D721Med (cell line): ENCODE measurements at regions not wholly inside any gene's neighbourhood (a gene's known extent, or its start where the extent isn't known, plus 50 kb on each side); places are given as distances from the start of the nearest gene placed in this dataset.

ENCODE experiments used
- DNase-seq: peaks from one replicate; pipeline ENCODE4 v3.0.0; 2011; ENCODE audit warnings: low spot score; ENCODE audit not compliant: insufficient read length
- FAIRE-seq: peaks from 2 replicates; lab custom pipeline; 2011; peaks lifted over from hg19 to GRCh38; lab: Jason Lieb, UNC
- TF ChIP-seq, protein P1 (sequence below): IDR thresholded peaks from 2 replicates; pipeline ENCODE4 v1.5.1; 2012; ENCODE audit warnings: mild to moderate bottlenecking, control low read depth; ENCODE audit not compliant: insufficient read depth; ENCODE audit errors: missing control alignments

DNA sequence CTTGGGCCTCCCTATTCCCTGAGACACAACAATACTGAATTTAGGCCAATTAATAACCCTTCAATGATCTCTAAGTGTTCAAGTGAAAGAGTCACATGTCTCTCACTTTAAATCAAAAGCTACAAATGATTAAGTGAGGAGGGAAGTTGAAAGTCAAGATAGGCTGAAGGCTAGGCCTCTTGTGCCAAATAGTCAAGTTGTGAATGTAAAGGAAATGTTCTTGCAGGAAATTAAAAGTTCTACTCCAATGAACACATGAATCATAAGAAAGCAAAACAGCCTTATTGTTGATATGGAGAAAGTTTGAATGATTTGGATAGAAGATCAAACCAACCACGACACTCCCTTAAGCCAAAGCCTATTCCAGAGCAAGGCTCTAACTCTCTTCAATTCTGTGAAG is 286.9 kb downstream of the MEIS1 start:
- TF ChIP-seq, protein P1, sequence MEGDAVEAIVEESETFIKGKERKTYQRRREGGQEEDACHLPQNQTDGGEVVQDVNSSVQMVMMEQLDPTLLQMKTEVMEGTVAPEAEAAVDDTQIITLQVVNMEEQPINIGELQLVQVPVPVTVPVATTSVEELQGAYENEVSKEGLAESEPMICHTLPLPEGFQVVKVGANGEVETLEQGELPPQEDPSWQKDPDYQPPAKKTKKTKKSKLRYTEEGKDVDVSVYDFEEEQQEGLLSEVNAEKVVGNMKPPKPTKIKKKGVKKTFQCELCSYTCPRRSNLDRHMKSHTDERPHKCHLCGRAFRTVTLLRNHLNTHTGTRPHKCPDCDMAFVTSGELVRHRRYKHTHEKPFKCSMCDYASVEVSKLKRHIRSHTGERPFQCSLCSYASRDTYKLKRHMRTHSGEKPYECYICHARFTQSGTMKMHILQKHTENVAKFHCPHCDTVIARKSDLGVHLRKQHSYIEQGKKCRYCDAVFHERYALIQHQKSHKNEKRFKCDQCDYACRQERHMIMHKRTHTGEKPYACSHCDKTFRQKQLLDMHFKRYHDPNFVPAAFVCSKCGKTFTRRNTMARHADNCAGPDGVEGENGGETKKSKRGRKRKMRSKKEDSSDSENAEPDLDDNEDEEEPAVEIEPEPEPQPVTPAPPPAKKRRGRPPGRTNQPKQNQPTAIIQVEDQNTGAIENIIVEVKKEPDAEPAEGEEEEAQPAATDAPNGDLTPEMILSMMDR: no peak
- FAIRE-seq (no peak), DNase-seq (no peak)

DNA sequence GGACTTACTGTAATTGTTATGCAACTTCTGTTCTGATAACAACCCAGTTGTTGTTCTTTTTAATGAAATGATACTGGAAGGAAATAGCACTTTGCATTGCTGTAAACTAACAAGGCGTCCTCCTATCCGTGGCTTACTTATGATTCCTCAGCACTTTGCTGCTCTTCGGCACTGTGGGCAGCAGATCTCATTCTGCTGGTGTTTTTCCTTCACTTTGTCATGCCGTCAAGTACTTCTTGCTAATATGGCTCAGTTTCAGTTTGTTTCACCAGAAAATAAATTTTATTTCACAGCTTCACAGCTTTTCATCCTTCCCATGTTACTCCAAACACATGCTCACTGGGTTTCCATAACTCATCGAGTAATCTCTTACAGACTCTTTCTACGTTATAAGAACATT is 289.3 kb downstream of the MEIS1 start:
- FAIRE-seq: no peak
- TF ChIP-seq, protein P1: no peak
- DNase-seq: no peak

DNA sequence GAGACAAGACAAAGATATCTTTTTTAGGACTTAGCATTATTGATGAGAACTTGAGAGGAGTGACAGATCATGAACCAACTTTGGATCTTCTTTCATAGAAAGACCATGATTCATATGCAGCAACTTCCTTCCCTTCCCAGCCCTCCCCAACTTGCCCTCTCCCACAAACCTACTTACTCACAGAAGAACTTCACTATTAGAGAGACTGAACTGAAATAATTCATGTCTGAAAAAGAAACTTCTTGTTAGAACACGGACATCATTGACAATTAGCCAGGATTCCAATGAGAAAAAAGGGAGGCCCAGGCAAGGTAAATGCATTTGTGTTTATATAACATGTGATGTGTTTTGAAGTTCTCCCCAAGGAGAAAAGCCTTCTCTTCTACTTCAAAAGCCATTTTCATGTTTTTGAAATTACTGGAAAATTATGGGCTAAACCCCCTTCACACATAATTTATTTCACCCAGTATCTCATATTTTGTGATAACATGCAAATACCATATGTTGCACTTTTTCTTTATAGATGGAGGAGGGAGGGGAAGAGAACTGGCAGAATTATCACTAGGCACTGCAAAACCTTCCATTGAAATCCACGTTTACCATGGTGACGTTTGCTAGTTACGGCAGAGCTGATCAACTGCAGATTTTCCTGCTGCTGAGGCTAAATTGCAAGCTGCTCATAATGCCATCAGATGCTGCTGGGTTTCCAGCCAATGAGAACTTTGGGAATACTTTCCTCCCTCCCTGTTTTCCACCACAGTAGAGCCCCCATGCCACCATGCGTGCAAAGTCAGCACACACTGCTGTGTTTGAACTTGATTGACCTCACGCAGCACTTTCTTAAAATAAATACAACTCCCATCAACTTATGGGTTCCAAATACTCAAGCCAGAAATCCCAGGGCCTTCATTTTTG is 294.7 kb downstream of the MEIS1 start:
- FAIRE-seq (no peak), DNase-seq (no peak)
- TF ChIP-seq, protein P1: no peak

DNA sequence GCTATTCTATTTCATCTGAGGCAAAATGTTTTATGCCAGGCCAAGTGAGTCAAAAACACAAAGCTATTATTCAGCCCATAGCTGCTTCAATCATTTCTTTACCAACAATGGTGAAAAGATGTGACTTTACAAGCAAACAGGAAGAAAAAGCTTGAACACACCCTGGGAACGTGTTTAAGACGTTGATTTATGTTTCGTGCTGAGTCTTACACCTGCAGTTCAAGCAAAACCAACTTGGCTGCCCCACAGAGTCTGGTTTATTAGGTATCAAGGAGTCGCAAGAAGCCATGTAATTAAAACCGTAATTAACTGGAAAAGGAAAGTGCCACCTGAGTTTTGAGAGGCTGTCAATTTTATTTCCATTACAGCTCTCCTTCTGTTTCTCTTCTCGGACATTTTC is 295.5 kb downstream of the MEIS1 start:
- TF ChIP-seq, protein P1: no peak
- DNase-seq (no peak), FAIRE-seq (no peak)

DNA sequence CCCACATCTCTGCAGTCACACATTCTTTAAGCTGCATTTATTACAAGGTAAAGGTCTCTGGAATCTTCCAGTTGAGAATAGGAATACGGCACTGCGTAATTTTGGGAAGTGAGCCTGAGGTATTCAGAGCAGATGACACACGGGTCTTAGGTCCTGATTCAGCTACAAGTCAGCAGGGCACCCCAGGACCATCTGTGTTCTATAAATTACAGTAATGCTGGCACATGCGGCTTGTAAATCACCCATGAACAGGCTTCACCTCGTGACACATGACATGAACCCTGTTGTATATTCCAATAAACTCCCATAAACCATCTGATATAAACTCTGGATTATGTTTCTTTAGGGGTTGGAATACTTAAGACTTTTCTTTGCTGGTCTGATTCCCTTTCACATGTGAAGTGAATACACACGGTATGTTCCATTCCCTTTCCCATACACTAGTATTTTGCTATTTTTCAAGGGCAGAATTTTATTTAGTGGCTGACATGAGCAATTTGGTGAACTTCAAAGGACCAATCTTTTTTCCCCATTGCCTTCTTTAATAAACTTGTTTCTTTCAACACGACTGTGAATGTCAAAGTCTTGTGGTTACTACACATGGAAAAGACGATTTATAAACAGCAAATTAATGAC is 298.6 kb downstream of the MEIS1 start:
- FAIRE-seq (no peak), DNase-seq (no peak)
- TF ChIP-seq, protein P1: no peak

DNA sequence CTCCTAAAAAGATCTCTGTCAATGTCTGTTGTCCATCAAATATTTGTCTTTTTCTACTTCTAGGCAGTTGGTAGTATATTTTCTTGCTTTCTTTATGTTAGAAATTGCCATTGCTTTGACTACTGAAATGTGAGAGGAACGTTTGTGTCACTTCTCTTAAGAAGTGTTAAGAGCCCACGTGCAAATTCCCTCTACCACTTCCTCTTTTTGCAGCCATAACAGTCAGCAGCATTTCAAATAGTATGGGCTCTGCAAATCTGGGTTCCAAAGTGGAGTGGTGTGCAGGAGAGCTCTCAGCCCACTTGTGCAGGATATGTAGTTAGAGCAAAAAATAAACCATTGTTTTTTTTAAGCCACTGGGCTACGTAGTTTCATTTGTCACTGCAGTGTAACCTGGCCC is 314.0 kb downstream of the MEIS1 start:
- DNase-seq (no peak), FAIRE-seq (no peak)
- TF ChIP-seq, protein P1: no peak

DNA sequence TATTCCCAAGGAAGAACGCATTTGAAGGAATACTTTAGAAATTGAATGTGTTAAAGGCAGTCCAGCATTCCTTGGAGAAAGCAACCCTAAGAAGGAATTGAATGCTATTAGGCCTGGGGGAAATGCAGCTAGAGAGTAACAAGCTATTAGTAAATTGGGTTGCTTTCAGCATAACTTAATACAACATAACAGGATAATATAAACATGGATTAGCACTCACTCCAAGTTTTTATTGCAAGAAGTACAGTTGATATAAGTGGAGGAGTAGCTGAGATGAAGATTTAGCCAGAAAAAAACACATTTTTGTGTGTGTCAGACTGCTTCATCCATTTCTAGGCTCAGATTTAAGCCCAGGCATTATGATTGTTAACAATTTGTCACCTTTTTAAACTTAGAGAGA is 314.6 kb downstream of the MEIS1 start:
- DNase-seq: no peak
- FAIRE-seq: no peak
- TF ChIP-seq, protein P1: no peak
